GM12891 (cell line): ENCODE measurements at regions not wholly inside any gene's neighbourhood (a gene's known extent, or its start where the extent isn't known, plus 50 kb on each side); places are given as distances from the start of the nearest gene placed in this dataset.

Experiments used
- DNase-seq: peaks from one replicate; pipeline ENCODE4 v3.0.0; 2011; ENCODE audit warnings: low spot score; ENCODE audit not compliant: insufficient read length
- FAIRE-seq: peaks from 2 replicates; lab custom pipeline; 2011; peaks lifted over from hg19 to GRCh38; lab: Jason Lieb, UNC
- PAX5 ChIP-seq: IDR thresholded peaks from 2 replicates; pipeline ENCODE4 v1.6.1; 2011; ENCODE audit warnings: low read length, moderate library complexity, mild to moderate bottlenecking; ENCODE audit not compliant: insufficient read depth, severe bottlenecking
- POLR2A ChIP-seq: IDR thresholded peaks from 2 replicates; pipeline ENCODE4 v1.6.1; 2011; ENCODE audit warnings: low read depth, low read length, control low read depth
- POLR2AphosphoS5 ChIP-seq: IDR thresholded peaks from 2 replicates; pipeline ENCODE4 v1.6.1; 2011; ENCODE audit warnings: low read depth, low read length, control low read depth
- POU2F2 ChIP-seq: IDR thresholded peaks from 2 replicates; pipeline ENCODE4 v1.6.1; 2011; ENCODE audit warnings: low read depth, mild to moderate bottlenecking, control low read depth, low read length, moderate library complexity
- SPI1 ChIP-seq: IDR thresholded peaks from 2 replicates; pipeline ENCODE4 v1.6.1; 2011; ENCODE audit warnings: low read depth, low read length, control low read depth
- TAF1 ChIP-seq: IDR thresholded peaks from 2 replicates; pipeline ENCODE4 v1.6.1; 2011; ENCODE audit warnings: low read depth, low read length, control low read depth

GRCh38 chr6:137728386-137729349 lies 138.4 kb upstream of the TNFAIP3 start:
- FAIRE-seq (no peak), DNase-seq (no peak)
- TF ChIP-seq POLR2A (no peak), SPI1 (no peak), POLR2AphosphoS5 (no peak)

DNA sequence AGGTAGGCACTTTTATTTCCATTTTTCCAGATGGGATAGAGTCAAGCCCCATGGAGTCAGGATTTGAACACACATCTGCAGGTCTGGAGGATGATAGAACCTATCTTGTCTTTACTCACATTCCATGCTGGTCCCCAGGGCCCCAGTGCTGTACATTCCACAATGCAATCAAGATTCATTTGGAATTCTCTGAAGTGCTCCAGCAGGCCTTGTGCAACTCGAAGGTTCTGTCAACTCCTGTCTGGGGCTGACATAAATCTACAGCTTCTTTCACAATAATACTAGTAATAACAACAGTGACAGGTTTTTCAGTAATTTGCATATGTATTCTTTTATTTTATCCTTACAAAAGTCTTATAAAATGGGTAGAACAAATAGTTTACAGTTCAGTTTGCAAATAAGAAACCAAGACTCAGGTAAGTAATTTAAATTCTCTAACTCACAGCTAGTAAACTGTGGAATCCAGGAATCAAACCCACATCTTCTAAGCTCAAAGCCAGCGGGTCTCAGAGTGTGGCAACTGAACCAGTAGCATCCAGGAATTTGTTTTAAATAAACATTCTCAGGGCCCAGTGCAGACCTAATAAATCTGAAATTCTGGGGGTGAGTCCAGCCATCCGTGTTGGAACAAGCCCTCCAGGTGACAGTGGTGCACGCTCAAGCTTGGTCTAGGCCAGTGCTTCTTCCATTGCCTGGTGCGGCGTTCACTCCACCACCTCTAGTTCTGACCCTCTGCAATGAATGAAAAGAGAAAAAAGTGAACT lies 137.0 kb upstream of the TNFAIP3 start:
- no peak for DNase-seq
- FAIRE-seq, result no peak
- TF ChIP-seq POLR2AphosphoS5, result no peak
- TF ChIP-seq PAX5, result no peak
- no peak for TF ChIP-seq SPI1
- no peak for TF ChIP-seq TAF1
- no peak for TF ChIP-seq POU2F2
- no peak for TF ChIP-seq POLR2A

DNA sequence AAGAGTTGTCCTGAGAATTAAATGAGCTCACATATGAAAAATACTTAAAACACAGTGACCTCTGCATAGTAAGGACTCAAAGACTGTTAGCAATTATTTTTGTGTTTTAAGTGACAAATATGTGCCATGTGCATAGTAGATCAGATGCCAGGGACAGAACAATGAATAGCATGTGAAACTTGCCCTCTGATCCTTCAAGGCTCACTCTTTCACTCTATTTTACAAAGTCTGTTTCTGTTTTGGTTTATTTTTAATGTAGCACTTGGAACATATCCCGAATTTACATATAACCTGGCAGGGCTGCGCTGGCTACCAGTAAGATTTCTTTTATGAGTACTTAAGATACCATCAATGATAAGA lies 135.5 kb upstream of the TNFAIP3 start:
- FAIRE-seq, result no peak
- TF ChIP-seq POU2F2, result no peak
- TF ChIP-seq TAF1, result no peak
- no peak for TF ChIP-seq POLR2A
- TF ChIP-seq POLR2AphosphoS5, result no peak
- no peak for DNase-seq

GRCh38 chr6:137731960-137732616 lies 135.0 kb upstream of the TNFAIP3 start:
- FAIRE-seq, result no peak
- no peak for TF ChIP-seq POLR2AphosphoS5
- no peak for TF ChIP-seq POLR2A
- TF ChIP-seq PAX5, result no peak
- no peak for TF ChIP-seq SPI1
- DNase-seq, result no peak

- TF ChIP-seq POLR2A (no peak), PAX5 (no peak), POU2F2 (no peak), SPI1 (no peak), POLR2AphosphoS5 (no peak), TAF1 (no peak)
- FAIRE-seq (no peak), DNase-seq (no peak)
Measured at GRCh38 chr6:137733372-137733771, 133.7 kb upstream of the TNFAIP3 start.

DNA sequence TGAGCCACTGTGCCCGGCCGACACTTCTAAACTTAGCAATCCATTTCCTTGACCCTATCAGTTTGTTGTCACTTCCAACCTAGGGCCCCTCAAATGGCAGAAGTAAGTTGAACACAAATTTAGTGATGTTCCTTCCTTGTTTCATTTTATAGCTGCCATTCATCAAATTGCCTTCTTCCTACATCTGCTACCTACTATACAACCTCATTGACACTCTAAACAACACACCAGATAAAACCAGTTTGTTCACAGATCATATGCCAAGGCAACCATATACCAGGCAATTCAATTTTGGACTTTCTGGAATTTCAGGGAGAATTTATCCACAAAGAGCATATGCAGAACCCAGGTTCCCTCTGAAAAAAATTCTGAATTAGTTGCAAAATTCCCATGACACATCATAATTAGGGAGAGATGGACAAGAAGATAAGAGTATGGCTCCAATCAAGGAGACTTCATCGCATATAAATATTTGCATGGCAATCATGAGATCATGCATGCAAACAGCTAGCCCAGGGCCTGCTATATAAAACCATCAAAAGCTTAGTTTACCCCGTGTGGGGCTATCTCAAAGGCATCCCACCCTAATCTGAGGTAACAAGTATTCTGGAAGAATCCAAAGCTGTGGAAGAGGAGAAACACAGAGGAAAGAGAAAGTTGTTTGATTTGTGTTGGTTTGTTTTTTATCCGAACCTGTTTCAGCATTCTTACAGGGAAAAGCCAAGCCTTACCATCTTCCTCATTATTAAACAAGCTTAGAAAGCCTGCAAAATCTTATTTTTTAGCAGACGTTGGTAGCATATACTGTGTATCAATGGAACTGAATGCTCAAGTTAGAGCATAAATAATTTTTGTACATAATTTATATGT lies 132.8 kb upstream of the TNFAIP3 start:
- FAIRE-seq, result no peak
- no peak for TF ChIP-seq SPI1
- DNase-seq, result no peak

GRCh38 chr6:137734875-137735182 lies 132.2 kb upstream of the TNFAIP3 start:
- DNase-seq (no peak), FAIRE-seq (no peak)
- TF ChIP-seq TAF1 (no peak), POLR2AphosphoS5 (no peak), POLR2A (no peak), SPI1 (peak; percentile 16; the same call in 1 of the 2 replicates), POU2F2 (no peak), PAX5 (no peak)

DNA sequence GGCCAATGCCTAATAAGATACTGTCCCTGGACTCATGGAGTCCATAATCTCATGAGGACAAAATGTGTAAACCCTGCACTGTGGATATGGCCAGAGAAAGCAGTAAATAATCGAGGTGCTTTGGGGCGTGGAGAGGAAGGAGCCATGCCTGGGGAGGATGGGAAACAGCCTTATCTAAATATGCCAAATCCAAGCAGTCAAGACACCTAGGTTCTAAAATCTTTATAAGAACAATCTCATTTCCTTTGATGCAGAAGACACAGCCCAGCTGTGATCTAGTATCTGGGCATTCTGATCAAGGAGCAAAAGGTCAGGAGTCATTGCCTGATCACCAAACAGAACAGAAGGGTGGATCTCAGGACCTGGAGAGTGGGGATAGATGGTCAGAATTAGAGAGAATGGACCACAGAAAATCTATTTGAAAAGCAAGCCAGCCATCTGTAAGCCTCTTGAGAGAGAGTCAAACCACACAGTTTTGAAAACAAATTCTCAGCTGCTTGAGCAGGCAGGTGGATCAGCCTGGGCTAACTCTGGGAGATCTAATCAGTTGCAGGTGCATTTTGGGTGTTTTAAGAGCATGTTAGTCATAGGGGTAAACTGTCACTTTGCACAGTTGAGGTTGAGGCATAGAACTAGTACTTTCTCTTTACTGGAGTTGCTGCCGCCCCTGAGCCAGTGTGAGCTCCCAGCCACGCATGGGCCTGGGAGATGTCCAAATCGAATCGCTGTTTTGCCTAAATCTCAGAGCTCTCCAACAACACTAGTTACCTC lies 130.8 kb upstream of the TNFAIP3 start:
- FAIRE-seq, result peak; percentile 91
- DNase-seq, result peak; percentile 22
- no peak for TF ChIP-seq POLR2A
- no peak for TF ChIP-seq POLR2AphosphoS5
- TF ChIP-seq POU2F2, result no peak
- TF ChIP-seq SPI1, result no peak
- no peak for TF ChIP-seq PAX5
- no peak for TF ChIP-seq TAF1
